ENCODE measurements at regions not wholly inside any gene's neighbourhood (a gene's known extent, or its start where the extent isn't known, plus 50 kb on each side); places are given as distances from the start of the nearest gene placed in this dataset.
"Not testable (repeated sequence)": the region's sequence is repeated elsewhere in the genome, so short reads cannot be mapped to it uniquely, and the experiment has no call there.

- no peak for DNase-seq
Observed at GRCh38 chr18:27558388-27559155, 373.5 kb upstream of the CHST9 start.

GRCh38 chr18:27556741-27557140 is 371.6 kb upstream of the CHST9 start:
- DNase-seq = no peak

- no peak for DNase-seq
Observed at GRCh38 chr18:27549335-27550039, 364.4 kb upstream of the CHST9 start.

GRCh38 chr18:27546991-27547390 is 361.9 kb upstream of the CHST9 start:
- no peak for DNase-seq

GRCh38 chr18:27544206-27544605 is 359.1 kb upstream of the CHST9 start:
- no peak for DNase-seq

GRCh38 chr18:27541293-27541692 is 356.2 kb upstream of the CHST9 start:
- no peak for DNase-seq

- DNase-seq = no peak
Observed at GRCh38 chr18:27540111-27540510, 355.0 kb upstream of the CHST9 start.

- no peak for DNase-seq
Observed at GRCh38 chr18:27528925-27529521, 343.9 kb upstream of the CHST9 start.

- DNase-seq = peak; percentile 32
Observed at GRCh38 chr18:27527856-27528255, 342.7 kb upstream of the CHST9 start.

- no peak for DNase-seq
Observed at GRCh38 chr18:27520401-27520800, 335.3 kb upstream of the CHST9 start.

GRCh38 chr18:27510036-27510633 is 325.0 kb upstream of the CHST9 start:
- not testable (repeated sequence) for DNase-seq

GRCh38 chr18:27501671-27502070 is 316.6 kb upstream of the CHST9 start:
- peak; percentile 21 for DNase-seq

- DNase-seq = no peak
Observed at GRCh38 chr18:27500531-27500930, 315.4 kb upstream of the CHST9 start.

GRCh38 chr18:27497246-27497645 is 312.1 kb upstream of the CHST9 start:
- DNase-seq = no peak

GRCh38 chr18:27493182-27493581 is 308.1 kb upstream of the CHST9 start:
- no peak for DNase-seq

- no peak for DNase-seq
Observed at GRCh38 chr18:27491772-27492171, 306.7 kb upstream of the CHST9 start.

- DNase-seq = no peak
Observed at GRCh38 chr18:27483276-27483675, 298.2 kb upstream of the CHST9 start.

- no peak for DNase-seq
Observed at GRCh38 chr18:27478459-27478858, 293.4 kb upstream of the CHST9 start.

- no peak for DNase-seq
Observed at GRCh38 chr18:27473318-27473717, 288.2 kb upstream of the CHST9 start.

GRCh38 chr18:27467073-27467472 is 282.0 kb upstream of the CHST9 start:
- no peak for DNase-seq

GRCh38 chr18:27461957-27462356 is 276.8 kb upstream of the CHST9 start:
- no peak for DNase-seq

GRCh38 chr18:27449104-27449503 is 264.0 kb upstream of the CHST9 start:
- no peak for DNase-seq

- no peak for DNase-seq
Observed at GRCh38 chr18:27447930-27448329, 262.8 kb upstream of the CHST9 start.

GRCh38 chr18:27447451-27447881 is 262.4 kb upstream of the CHST9 start:
- DNase-seq = no peak

Data from femur (tissue), 1 donor.